ENCODE measurements at regions not wholly inside any gene's neighbourhood (a gene's known extent, or its start where the extent isn't known, plus 50 kb on each side); places are given as distances from the start of the nearest gene placed in this dataset.

DNA sequence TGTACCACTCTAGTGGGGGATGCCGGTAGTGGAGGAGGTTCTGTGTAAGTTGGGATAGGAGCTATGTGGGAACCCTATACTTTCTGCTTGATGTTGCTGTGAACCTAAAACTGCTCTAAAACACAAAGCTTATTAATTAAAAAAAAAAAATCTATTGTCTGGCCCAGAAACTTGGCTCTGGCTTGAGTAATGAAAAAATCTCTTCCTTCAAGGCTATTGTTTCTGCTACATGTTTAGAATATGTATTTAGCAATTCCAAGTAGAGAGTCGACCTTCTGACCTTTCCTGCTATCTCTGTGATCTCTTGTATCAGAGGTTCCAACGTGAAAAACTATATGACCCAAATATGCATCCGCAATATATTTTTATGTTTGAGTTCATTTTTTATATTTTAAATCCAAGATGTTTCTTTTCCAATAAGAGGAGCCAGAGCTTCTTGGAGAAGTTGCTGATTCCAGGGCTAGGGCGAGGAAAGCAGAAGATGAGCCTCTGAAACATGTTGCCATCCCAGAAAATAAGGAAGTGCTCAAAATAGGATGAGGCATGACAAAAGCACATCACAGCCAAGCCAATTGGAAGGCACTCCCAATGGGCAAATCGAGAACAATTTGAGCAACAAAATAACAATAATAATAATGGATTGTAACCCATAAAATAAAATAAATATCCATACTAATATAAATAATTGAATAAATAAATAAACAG lies 184.6 kb upstream of the TMEM260 start:
- Histone ChIP-seq H4K20me1 (ENCODE audit: control insufficient read depth, insufficient read depth, low read length, poor library complexity, severe bottlenecking) (no peaks in the 10 kb centered on the region), H3K9me3 (ENCODE audit: control extremely low read depth in 1 of 3, control insufficient read depth in 2 of 3, insufficient read depth in 1 of 3, low read length in 2 of 3) (peaks cover 0 to 1% (median 0%) of the 10 kb centered on the region in 3 donors), H3K9ac (ENCODE audit: low read length) (no peak overlapping the region), H3K4me1 (ENCODE audit: control insufficient read depth in 2 of 2, insufficient read depth in 2 of 2, low read length in 2 of 2) (no peaks in the 10 kb centered on the region), H3K27ac (ENCODE audit: low read length in 2 of 2) (no peak overlapping the region), H3K36me3 (replicated peaks in 1 of 2; ENCODE audit: control extremely low read depth in 1 of 2, control insufficient read depth in 1 of 2, extremely low read depth in 1 of 2, insufficient read depth in 2 of 2, low read length in 1 of 2) (no peaks in the 10 kb centered on the region), H2AFZ (ENCODE audit: insufficient read depth, low read depth, low read length, poor library complexity, severe bottlenecking) (no peak overlapping the region), H3K79me2 (ENCODE audit: control insufficient read depth, insufficient read depth, low read length) (no peaks in the 10 kb centered on the region), H3K4me3 (ENCODE audit: control extremely low read depth in 1 of 5, extremely low read depth in 1 of 5, insufficient read depth in 1 of 5, low read depth in 2 of 5, low read length in 4 of 5) (no peak overlapping the region), H3K4me2 (replicated peaks; ENCODE audit: low read depth, low read length, poor library complexity, severe bottlenecking) (no peak overlapping the region), H3K27me3 (replicated peaks in 1 of 4; ENCODE audit: control extremely low read depth in 1 of 4, control insufficient read depth in 3 of 4, insufficient read depth in 4 of 4, low read length in 3 of 4) (no peaks in the 10 kb centered on the region)
- Mint-ChIP-seq H3K27me3 (peaks cover 4% of the 10 kb centered on the region), H3K27ac (no peak overlapping the region), H3K4me1 (no peaks in the 10 kb centered on the region), H3K4me3 (no peak overlapping the region), H3K9me3 (ENCODE audit: insufficient read depth) (no peaks in the 10 kb centered on the region)
- ATAC-seq (ENCODE audit: low read depth) (no peak), DNase-seq (no peak)
- no peak for TF ChIP-seq EZH2 (IDR thresholded peaks at IDR 0.05; ENCODE audit: borderline replicate concordance, insufficient read depth, low read depth, low read length, poor library complexity, severe bottlenecking)
- TF ChIP-seq, protein P1, sequence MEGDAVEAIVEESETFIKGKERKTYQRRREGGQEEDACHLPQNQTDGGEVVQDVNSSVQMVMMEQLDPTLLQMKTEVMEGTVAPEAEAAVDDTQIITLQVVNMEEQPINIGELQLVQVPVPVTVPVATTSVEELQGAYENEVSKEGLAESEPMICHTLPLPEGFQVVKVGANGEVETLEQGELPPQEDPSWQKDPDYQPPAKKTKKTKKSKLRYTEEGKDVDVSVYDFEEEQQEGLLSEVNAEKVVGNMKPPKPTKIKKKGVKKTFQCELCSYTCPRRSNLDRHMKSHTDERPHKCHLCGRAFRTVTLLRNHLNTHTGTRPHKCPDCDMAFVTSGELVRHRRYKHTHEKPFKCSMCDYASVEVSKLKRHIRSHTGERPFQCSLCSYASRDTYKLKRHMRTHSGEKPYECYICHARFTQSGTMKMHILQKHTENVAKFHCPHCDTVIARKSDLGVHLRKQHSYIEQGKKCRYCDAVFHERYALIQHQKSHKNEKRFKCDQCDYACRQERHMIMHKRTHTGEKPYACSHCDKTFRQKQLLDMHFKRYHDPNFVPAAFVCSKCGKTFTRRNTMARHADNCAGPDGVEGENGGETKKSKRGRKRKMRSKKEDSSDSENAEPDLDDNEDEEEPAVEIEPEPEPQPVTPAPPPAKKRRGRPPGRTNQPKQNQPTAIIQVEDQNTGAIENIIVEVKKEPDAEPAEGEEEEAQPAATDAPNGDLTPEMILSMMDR (IDR thresholded peaks at IDR 0.05): no peak
- POLR2A ChIA-PET: no interaction called here
- intact Hi-C loops (cut with micrococcal nuclease): no loop called here
- CTCF ChIA-PET: no interaction called here
- WGBS (ENCODE audit: insufficient coverage): 83% methylated on average over 1 of the region's 6 CpGs

- H3K27ac Mint-ChIP-seq: no peak overlapping the region
- no peak overlapping the region for H3K27ac ChIP-seq (ENCODE audit: low read length in 2 of 2)
- H3K4me3 ChIP-seq (ENCODE audit: control extremely low read depth in 1 of 5, extremely low read depth in 1 of 5, insufficient read depth in 1 of 5, low read depth in 2 of 5, low read length in 4 of 5): no peak overlapping the region
- H3K9me3 ChIP-seq (ENCODE audit: control extremely low read depth in 1 of 3, control insufficient read depth in 2 of 3, insufficient read depth in 1 of 3, low read length in 2 of 3): peaks cover 0 to 1% (median 0%) of the 10 kb centered on the region in 3 donors
- H2AFZ ChIP-seq (ENCODE audit: insufficient read depth, low read depth, low read length, poor library complexity, severe bottlenecking): no peak overlapping the region
- no peak overlapping the region for H3K4me2 ChIP-seq (replicated peaks; ENCODE audit: low read depth, low read length, poor library complexity, severe bottlenecking)
- H3K9me3 Mint-ChIP-seq (ENCODE audit: insufficient read depth): no peaks in the 10 kb centered on the region
- H3K36me3 ChIP-seq (replicated peaks in 1 of 2; ENCODE audit: control extremely low read depth in 1 of 2, control insufficient read depth in 1 of 2, extremely low read depth in 1 of 2, insufficient read depth in 2 of 2, low read length in 1 of 2): no peaks in the 10 kb centered on the region
- TF ChIP-seq, protein P1 (IDR thresholded peaks at IDR 0.05): no peak
- TF ChIP-seq EZH2 (IDR thresholded peaks at IDR 0.05; ENCODE audit: borderline replicate concordance, insufficient read depth, low read depth, low read length, poor library complexity, severe bottlenecking): no peak
- WGBS (ENCODE audit: insufficient coverage): no CpG with 5 or more reads among the region's 3 CpGs
- H4K20me1 ChIP-seq (ENCODE audit: control insufficient read depth, insufficient read depth, low read length, poor library complexity, severe bottlenecking): no peaks in the 10 kb centered on the region
- H3K4me3 Mint-ChIP-seq: no peak overlapping the region
- ChIA-PET CTCF (no interaction called here), POLR2A (no interaction called here)
- ATAC-seq (ENCODE audit: low read depth) (no peak), DNase-seq (no peak)
- H3K4me1 ChIP-seq (ENCODE audit: control insufficient read depth in 2 of 2, insufficient read depth in 2 of 2, low read length in 2 of 2): no peaks in the 10 kb centered on the region
- peaks cover 3% of the 10 kb centered on the region for H3K27me3 Mint-ChIP-seq
- intact Hi-C loops (cut with micrococcal nuclease): no loop called here
- no peaks in the 10 kb centered on the region for H3K27me3 ChIP-seq (replicated peaks in 1 of 4; ENCODE audit: control extremely low read depth in 1 of 4, control insufficient read depth in 3 of 4, insufficient read depth in 4 of 4, low read length in 3 of 4)
- H3K9ac ChIP-seq (ENCODE audit: low read length): no peak overlapping the region
- H3K4me1 Mint-ChIP-seq: no peaks in the 10 kb centered on the region
- H3K79me2 ChIP-seq (ENCODE audit: control insufficient read depth, insufficient read depth, low read length): no peaks in the 10 kb centered on the region
Measured at GRCh38 chr14:56400109-56400825, 179.3 kb upstream of the TMEM260 start.
